Kidney tubule cell (primary cell): ENCODE measurements at regions not wholly inside any gene's neighbourhood (a gene's known extent, or its start where the extent isn't known, plus 50 kb on each side); places are given as distances from the start of the nearest gene placed in this dataset.
A peak's percentile ranks its signal among the peaks of the same experiment; 100 is the strongest.

Experiments
- DNase-seq: peaks from one replicate; pipeline ENCODE4 v3.0.0-alpha.2; 2018; ENCODE audit warnings: low spot score

DNA sequence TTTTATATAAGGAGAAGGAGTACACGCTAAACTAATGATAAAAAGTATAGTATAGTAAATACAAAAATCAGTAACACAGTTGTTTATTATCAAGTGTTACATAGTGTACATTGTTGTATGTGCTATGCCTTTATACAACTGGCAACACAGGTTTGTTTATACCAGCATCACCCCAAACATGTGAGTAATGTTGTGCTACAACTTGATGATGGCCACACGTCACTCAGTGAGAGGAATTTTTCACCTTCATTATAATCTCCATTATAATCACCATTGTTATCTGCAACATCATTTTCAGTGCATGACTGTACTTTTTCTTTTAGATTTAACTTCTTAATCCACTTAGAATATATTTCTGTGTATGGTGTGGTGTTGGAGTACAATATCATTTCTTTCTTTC lies 204.0 kb upstream of the CTNNB1 start:
- DNase-seq, result no peak

DNA sequence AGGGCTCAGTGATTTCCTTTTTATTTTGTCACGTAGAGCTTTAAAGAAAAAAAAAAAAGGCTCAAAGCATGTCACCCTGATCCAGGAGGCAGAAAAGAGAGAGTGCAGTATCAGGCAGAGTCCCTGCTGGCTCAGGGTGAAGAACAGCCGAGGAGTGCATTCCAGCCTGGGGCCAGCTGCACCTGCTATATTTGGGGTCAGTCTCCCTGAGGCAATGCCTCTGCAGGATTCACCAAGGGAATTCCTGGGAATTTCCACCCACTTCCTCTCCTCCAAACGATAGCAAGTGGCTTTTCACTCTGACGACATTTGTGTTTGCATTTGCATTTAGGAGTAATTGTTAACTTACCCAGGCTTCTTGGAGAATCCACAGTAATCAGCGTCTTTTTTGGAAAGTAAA lies 202.9 kb upstream of the CTNNB1 start:
- DNase-seq, result peak; percentile 66

DNA sequence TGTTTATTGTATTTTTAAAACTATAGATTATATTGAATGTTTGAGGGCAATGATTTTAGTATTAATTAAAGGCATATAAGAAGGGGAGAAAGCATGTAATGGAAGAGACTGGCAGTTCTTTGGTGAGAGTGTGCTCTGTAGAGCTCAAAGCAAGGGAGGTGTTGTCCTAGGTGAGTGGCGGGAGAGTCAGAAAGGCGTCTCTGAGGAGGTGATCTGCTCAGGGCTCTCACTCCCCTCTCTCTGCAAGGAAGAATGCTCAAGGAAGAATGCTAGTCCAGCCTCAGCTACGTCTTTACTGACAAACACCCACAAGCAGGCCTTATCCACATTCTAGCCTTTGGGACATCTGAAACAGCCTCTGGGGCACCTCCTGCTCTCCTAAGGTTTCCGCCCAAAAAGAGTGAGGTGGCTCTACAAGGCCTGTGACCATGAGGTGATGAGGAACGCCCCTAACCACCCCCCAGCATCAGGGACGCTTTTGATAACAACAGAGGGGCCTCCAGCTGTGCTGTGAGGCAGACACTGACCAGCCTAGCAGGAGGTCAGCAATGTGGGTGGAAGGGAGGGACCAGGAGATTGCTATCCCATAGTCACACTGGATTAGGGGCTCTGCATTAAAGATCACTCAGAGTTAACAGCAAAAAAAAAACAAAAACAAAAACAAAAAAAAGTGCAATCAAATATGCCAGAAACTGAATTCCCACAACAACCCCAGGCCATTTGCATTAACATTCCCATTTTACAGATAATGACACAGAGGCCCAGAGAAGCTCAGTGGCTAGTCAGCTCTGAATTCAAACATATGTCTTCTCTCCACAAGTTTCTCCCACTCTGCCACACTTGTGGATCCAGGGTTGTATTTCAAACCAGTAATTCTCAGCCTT lies 202.2 kb upstream of the CTNNB1 start:
- DNase-seq, result no peak

DNA sequence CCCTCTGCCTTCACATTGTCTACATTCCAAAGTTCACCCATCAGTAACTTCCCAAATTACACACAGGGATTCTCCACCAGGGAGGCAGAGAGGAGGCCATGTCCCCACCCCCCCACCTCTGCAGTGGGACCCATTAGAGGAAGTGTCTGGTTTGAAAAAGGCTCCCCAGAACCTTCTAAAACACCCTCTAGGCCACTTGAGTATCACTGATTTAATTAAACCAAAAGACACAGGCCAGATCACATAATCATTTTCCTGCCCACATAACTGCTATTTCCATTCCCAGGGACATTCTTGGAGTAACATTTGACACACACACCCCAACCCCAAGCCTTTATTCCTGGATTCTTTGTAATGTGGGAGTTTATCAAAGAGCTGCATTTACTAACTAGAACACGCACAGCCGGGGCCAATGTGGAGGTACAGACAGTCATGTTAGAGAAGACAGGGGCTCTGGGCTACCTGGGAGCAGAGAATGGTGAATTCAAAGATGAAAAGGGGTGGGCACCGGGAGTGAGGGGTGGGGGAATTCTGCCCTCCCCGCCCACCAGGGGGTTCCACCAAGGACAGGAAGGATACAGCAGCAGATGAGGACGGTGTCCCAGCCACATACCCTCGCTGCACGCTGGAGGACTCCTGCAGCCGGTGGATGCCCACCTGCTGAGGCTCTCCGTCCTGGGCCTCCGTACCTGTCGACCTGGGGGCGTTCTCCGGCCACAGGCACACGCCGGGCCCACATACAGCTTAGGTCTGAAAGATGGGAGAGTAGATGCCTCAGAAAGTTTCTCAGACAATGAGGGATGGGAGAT lies 201.4 kb upstream of the CTNNB1 start:
- peak; percentile 49 for DNase-seq

DNA sequence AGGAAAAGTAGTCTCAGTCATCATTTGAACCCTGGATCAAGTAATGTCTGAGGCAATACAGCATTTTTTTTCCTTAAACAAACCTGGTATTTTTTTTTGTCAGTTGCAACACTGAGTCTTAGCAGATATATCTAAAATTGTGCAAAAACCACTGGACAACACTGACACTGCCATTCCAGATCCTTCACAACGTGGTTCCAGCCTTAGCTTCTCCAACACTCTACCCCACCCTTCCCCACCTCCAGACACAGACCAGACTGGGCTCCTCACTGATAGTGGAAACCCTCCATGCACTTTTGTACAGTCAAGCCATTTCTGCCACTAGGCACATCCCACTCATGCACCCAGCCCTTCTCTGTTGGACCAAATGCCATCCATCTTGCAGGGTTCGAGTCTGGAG lies 199.6 kb upstream of the CTNNB1 start:
- no peak for DNase-seq

DNA sequence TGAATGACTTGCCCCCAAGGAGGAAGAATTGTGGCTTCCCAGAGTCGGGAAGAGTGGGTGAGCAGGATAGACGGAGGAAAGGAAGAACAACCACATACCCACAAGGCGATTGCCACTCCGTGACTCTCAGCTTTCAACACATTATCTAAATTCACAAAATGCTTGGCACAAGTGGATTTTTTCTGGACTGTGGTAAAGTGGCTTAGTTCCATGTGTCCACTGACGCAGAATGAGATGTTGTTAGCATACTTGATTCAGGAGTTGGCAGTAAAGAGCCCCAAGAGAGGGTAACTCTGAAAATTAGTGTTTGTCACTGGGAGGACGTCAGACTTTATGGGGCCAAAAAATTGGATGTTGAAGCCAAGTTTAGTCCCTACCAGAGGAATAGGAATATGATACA lies 198.8 kb upstream of the CTNNB1 start:
- DNase-seq, result no peak

DNA sequence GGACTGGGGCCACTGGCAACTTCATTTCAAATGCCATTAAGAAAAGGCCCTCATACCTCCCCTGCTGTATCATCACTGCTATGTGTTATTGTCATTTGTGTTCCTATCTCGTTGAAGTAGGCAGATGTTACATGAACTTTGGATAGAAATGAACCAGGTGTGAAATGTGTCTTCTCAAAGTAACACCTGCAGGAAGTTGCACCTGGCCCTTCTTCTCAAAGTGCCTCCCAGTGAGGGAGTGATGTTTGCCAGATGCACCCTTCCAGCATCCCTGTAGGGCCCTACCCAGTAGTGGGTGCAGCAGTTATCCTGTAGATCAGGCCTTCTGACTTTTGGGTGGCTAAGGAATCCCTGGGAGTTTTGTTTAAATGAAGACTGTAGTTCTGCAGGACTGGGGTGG lies 197.7 kb upstream of the CTNNB1 start:
- no peak for DNase-seq

DNA sequence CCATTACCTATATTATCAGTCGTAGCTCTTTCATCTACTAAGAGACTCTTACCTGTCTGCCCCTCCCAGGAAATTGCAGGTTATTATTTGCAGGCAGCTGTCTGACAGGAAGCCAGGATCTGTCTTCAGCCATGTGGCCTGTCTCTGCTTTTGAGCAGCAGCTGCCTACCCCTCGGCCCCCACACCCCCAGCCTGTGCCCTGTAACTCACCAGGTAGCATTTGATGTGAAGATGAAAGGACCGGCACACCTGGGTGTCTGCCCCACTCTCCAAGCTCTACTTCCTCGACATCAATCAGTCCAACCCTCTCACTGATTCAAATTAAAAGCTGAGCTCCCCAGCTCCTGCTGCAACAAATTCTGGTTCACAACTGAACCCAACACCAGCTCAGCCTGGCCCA lies 197.2 kb upstream of the CTNNB1 start:
- no peak for DNase-seq

DNA sequence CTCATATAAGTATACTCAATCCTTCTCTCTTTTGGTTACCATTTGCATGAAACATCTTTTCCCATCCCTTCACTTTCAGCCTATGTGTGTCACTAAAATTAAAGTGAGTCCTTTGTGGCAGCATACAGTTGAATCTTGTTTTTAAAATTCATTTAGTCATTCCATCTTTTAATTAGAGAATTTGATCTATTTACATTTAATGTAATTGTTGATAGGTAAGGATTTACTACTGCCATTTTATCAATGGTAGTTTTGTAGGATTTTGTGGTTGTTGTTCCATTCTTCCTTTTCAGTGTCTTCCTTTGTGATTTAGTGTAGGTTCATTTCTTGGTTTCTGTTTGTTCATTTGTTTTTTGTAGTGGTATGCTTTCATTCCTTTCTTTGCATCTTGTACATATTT lies 191.9 kb upstream of the CTNNB1 start:
- DNase-seq, result no peak

DNA sequence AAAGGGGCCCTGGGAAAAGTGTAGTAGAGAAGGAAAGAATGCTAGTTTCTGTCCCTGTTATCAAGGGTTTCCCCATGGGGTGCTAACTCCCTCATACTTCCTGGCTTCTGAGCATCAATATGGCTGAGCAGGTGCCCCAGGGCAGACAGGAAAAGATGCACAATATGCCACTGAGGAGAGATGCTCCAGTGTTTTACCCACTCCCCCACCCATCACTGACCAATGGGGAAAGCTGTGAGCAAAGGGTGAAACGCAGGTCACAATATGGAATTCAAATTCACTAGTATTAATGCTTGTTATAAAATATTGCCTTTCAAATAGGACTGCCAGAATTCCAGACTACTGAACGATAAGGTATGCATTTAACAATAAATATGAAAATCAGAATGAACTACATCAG lies 187.5 kb upstream of the CTNNB1 start:
- no peak for DNase-seq

DNA sequence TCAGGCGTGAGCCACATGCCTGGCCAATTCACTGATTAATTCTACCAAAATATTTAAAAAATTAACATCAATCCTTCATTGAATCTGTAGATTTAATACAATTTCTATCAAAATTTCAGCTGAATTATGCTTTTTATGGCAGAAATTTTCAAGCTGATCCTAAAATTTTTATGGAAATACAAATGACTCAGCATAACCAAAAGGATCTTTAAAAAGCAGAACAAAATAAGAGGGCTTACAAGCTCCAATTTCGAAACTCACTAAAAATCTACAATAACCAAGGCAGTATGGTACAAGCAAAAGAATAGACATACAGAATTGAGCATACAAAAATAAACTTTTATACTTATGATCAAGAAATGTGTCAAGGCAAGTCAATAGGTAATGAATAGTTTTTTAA lies 180.4 kb upstream of the CTNNB1 start:
- DNase-seq, result no peak

DNA sequence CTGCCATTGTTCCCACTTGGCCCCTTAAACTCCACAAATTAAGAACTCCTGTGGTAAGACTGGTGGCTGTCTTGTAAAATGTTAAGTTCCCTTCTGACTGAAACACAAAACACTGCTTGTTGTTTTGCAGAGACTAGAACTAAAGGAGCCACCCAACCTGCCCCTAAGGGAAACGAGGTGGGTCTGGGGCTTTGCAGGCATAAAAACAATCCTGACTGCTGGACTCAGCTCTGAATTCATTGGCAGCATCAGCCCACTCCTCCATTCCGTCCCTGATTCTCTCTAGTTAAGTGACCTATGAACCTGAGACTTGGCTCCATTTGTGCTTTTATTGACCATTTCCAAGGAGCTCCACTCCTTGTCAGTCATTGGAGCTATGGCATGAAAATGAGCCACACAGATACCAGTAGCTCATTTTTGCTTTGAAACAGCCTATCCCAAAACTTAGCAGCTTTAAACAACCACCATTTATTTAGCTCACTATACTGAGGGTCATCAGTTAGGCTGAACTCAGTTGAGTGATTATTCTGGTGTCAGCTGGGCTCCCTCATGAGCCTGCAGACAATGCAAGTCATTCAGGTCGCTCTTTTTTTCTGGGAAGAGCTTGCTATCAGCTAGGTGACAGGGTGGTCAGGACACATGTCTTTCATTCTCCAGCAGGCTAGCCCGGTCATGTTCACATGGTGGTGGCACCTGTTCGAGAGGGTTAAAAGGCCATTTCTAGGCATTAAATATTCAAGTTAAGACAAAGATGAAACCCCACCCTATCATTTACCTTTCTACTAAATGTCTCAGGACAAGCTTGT lies 175.1 kb upstream of the CTNNB1 start:
- no peak for DNase-seq

DNA sequence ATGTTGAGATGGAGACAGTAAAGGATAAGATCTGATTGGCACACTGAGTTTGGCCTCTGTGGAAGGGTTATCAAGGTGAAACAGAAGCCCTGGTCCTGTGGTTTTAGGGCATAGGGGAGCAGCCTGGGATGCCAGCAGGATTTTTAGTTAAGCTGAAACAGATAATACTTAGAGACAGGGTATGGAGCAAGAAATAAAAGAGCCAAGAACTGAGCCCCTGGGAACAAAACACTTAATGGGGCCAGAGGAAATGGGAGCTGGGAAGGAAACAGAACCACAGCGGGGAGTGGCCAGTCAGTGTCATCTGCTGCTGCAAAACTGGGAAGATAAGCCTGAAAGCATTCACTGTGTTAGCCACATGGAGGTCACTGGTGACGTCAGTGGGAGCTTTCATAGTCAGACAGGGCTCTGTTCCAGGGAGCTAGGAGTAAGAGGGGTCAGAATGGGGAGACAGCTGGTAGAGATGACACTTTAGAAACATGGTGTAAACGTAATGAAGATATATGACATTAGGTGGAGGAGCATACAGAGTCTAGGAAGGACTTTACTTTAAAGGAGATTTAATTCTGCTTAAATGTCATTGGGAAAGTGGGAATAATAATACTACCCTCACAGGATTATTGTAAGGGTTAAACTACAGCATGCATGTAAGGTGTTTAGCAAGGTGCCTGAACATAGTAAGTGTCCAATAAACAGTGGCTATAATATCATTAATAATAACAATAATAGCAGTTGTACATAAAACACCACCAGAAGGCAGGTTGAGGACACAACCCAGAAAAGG lies 172.7 kb upstream of the CTNNB1 start:
- peak; percentile 50 for DNase-seq

DNA sequence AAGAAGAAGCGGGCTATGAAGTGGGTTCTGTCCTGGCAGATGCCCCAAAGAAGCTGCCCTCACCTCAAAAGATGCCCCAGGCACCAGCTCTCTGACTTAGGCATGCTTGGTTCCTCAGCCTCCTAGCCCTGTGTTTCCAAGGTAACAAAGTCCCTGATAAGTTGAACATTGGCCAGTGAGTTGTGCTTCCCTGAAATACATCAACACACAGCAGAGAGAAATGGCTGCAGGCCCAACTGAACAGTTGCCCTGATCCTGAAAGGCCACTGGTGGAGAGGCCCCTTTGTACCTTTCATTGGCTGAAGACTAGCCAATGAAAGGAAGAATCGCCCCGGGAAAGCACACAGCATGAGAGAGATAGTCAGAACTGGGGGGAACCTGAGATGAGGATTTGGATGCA lies 169.9 kb upstream of the CTNNB1 start:
- no peak for DNase-seq

DNA sequence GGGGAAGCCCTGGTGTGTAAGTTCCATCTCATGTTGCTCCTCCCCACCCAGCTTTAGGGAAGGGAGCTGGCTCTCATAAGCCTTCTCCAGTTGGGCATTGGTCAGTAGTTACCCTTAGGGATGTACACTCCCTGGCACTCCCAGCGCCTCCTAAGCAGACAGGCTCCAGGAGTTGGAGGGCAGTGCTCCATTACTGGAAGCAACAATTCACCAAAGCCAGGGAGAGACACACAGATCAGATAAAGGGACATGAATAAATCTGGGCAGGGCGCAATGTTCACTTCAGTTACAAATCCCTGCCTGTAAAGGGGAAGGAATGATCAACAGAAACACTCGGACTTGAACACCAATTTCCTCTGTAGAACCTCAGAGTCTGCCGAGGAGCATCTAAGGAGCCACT lies 169.1 kb upstream of the CTNNB1 start:
- no peak for DNase-seq

DNA sequence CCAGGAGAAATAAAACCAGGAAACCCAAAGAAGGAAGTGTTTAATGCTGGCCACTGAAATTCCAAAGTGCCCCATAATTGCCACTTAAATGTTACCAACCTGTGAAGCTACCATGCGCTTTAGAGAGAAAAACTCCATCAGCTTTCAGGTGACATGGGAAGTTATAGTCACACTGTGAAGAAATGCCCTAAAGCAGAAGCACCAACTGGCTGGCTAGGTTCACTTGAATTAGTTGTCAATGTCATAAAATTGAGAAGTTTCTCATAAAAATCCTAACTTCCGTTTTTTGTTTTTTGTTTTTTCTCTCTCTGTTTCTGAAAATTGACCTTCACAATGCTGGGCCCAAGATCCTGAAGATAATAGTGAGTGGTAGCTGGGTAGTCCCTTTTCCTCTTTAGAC lies 167.9 kb upstream of the CTNNB1 start:
- DNase-seq, result no peak

DNA sequence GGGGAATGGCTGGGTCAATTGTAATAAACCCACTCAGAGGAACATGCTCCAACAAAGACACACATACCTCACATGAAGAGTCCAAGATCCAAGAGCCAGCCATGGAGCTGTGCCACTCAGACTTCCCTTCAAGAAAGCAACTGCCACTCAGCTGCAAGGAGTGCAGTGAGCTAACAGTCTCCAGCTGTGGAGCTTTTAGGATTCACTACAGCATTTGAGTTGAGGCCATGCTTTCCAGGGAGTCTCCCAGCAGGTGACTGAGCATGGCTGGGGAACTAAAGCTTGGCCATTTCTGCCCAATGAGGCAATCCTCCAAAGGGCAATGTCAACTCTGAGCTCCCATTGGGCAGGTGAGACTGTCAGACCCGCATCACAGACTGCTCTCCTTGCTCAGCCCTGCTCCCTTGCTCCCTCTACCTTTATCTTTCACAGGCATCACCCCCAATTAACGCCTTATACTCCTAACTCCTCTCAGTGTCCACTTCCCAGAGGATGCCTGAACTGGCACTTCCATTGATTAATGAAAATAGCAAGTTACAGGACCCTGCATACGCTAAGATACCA lies 165.3 kb upstream of the CTNNB1 start:
- DNase-seq, result no peak

DNA sequence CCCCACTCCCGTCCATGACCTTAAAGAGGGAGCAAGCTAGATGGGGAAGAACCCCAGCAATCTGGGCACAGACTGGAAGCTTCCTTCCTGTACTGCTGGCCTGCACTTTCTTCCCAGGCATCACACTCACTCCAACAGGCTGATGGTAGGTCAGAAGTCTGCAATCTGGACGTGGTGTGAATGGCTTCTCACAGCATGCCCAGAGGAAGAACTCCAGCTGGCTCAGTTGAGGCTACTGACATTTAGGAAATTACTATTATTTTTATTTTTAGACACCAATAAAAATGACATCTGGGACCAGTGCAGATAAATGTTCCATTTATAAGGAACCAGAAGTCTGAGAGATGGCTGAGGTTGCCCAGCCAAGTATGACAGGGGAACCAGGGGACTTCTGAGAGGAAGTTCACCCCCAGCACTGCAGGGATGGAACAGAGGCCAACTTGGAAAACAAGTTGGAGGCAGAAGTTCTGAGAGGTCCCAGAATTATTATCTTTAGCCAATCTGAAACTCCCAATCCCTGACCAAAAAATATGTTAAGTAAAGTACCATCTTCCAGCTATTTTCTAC lies 163.8 kb upstream of the CTNNB1 start:
- no peak for DNase-seq

DNA sequence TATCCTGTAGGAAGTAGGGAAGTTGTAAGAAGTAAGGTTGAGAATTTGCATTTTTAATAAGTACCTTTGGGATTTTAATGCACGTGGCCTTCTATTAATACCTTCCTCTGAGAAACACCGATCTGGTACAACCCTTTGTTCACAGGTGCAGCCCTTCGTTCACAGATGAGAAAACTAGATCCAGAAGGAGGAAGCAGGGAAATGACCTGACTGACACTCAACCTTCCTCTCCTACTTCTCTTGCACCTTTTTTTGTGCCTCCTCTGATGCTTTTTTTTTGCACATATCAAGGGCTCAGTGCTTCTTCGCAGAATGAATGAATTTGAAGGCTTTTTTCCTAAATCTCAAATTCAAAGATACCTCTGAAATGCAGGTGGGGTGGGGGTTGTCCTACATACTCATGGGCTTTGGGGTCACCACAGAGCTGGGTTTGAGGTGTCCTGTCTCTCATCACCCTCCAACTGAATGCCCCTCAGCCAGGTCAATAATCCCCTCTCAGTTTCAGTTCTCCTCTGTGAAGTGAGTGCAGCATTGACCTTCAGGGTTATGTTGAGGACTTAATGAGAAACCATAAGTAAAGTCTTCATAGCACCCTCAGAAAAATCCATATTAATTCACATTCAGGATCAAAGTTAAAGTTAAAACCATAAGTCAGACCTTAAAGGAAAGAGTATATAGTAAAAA lies 161.5 kb upstream of the CTNNB1 start:
- DNase-seq, result no peak

DNA sequence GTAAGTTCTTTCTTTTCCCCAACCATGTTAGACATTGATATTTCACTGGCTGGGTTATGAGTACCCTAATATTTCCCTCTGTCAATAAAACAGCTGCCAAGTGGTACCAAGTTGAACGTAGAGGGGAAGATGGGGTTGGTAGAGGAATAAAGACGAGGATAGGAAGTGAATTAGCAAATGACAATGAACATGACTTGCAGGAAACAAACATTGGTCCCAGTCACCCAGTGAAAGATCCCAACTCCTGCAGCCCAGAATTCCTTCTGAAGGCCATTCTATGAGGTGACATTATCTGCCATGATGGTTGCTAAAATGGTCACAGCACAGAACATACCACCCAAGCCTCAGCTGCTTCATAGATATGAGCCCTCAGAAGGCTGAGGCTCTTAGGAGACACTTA lies 159.0 kb upstream of the CTNNB1 start:
- DNase-seq, result no peak

DNA sequence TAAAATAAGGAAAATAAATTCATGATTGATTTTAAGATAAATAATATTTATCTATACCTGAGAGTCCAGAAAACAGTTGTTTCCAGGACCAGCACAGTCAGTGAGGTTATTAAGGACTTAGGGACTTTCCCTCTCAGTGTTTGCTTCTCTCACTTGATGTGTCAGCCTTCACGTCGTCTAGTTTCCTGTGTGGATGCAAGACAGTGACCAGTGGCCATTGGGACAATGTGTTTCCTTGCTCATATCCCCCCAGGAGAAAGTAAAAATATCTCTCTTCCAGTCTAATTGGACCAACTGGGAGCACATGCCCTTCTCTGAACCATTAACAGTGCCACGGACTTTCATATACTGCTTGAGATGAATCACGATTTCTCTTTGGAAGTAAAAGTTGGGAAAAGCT lies 157.8 kb upstream of the CTNNB1 start:
- peak; percentile 57 for DNase-seq
